ENCODE measurements at regions not wholly inside any gene's neighbourhood (a gene's known extent, or its start where the extent isn't known, plus 50 kb on each side); places are given as distances from the start of the nearest gene placed in this dataset.

DNA sequence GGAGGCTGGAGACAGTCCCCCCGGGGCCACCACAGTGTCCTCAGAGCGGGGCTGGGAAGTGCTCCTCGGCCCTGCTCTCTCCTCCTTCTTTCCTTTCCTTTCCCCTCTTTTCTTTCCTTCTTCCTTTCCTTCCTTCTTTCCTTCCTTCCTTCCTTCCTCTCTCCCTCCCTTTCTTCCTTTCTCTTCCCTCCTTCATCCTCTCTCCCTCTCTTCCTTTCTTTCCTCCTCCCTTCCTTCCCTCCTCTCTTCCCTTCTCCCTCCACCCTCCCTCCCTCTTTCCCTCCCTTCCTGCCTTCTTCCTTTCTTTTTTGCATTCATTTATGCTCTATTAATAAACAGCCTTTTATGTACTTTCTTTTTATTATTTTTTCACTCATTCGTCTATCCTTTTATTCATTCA is 127.1 kb upstream of the TCERG1L start (continued):
- TF ChIP-seq NR2C2 (IDR thresholded peaks at IDR 0.05; ENCODE audit: borderline replicate concordance, control insufficient read depth, insufficient read length, low read depth): no peak
- TF ChIP-seq, protein P1, sequence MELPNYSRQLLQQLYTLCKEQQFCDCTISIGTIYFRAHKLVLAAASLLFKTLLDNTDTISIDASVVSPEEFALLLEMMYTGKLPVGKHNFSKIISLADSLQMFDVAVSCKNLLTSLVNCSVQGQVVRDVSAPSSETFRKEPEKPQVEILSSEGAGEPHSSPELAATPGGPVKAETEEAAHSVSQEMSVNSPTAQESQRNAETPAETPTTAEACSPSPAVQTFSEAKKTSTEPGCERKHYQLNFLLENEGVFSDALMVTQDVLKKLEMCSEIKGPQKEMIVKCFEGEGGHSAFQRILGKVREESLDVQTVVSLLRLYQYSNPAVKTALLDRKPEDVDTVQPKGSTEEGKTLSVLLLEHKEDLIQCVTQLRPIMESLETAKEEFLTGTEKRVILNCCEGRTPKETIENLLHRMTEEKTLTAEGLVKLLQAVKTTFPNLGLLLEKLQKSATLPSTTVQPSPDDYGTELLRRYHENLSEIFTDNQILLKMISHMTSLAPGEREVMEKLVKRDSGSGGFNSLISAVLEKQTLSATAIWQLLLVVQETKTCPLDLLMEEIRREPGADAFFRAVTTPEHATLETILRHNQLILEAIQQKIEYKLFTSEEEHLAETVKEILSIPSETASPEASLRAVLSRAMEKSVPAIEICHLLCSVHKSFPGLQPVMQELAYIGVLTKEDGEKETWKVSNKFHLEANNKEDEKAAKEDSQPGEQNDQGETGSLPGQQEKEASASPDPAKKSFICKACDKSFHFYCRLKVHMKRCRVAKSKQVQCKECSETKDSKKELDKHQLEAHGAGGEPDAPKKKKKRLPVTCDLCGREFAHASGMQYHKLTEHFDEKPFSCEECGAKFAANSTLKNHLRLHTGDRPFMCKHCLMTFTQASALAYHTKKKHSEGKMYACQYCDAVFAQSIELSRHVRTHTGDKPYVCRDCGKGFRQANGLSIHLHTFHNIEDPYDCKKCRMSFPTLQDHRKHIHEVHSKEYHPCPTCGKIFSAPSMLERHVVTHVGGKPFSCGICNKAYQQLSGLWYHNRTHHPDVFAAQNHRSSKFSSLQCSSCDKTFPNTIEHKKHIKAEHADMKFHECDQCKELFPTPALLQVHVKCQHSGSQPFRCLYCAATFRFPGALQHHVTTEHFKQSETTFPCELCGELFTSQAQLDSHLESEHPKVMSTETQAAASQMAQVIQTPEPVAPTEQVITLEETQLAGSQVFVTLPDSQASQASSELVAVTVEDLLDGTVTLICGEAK (IDR thresholded peaks at IDR 0.05; ENCODE audit: borderline replicate concordance): no peak
- TF ChIP-seq NR2C1 (IDR thresholded peaks at IDR 0.05): no peak

DNA sequence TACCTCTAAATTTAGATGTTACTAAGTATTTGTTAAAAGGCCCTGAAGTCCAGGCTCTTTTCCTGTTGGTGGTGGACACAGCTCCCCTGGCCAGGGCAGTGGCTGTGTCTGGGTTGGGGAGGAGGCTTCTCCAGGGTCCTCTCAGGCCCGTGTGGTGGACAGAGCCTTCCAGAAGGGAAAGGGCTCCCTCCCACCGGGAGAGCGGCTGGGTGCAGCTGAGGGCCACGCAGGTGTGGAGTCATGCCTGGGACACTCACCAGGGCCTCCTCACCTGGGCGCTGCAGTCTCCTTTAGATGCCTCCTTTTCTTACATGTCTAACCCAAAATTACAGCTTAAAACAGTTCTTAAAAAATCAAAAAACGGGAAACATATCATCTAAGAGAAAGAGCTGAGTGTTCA is 128.2 kb upstream of the TCERG1L start:
- no peaks in the 10 kb centered on the region for H3K4me1 ChIP-seq (ENCODE audit: control insufficient read depth, insufficient read depth, low read length)
- 0% methylated on average over 6 of the region's 6 CpGs for WGBS (ENCODE audit: insufficient coverage, insufficient replicate concordance, low lambda C conversion rate, missing lambda C conversion rate)
- no peak overlapping the region for H3K9ac ChIP-seq (ENCODE audit: control insufficient read depth, insufficient read depth, low read length)
- ChIA-PET CTCF (no interaction called here), POLR2A (no interaction called here), SMC1A (ENCODE audit: uncharacterized antibody, unreplicated experiment) (interaction anchor here (1.1 kb wide), 1 partner anchor 10 kb away, joined by 3 read pairs; no protein-coding TSS in a partner anchor), RAD21 (ENCODE audit: unreplicated experiment) (no interaction called here)
- H4K20me1 ChIP-seq (ENCODE audit: control insufficient read depth, insufficient read depth): no peaks in the 10 kb centered on the region
- no peaks in the 10 kb centered on the region for H3K27me3 ChIP-seq (replicated peaks in 1 of 2; ENCODE audit: control insufficient read depth in 2 of 2, insufficient read depth in 2 of 2, low read length in 1 of 2)
- no peak overlapping the region for H3K27ac ChIP-seq (ENCODE audit: control insufficient read depth, insufficient read depth)
- in situ Hi-C loops (cut with MboI): no loop called here
- intact Hi-C loops (cut with micrococcal nuclease; ENCODE audit: unreplicated experiment): no loop called here
- TF ChIP-seq RAD51 (IDR thresholded peaks at IDR 0.05) (no peak), NFYA (IDR thresholded peaks at IDR 0.05; ENCODE audit: borderline replicate concordance, low read depth, low read length) (no peak), TAF1 (IDR thresholded peaks at IDR 0.05; ENCODE audit: borderline replicate concordance, low read depth, low read length) (no peak), SMAD1 (IDR thresholded peaks at IDR 0.05; ENCODE audit: low read depth, partially characterized antibody) (no peak), NFXL1 (IDR thresholded peaks at IDR 0.05; ENCODE audit: borderline replicate concordance) (no peak)
- TF ChIP-seq, protein P2, sequence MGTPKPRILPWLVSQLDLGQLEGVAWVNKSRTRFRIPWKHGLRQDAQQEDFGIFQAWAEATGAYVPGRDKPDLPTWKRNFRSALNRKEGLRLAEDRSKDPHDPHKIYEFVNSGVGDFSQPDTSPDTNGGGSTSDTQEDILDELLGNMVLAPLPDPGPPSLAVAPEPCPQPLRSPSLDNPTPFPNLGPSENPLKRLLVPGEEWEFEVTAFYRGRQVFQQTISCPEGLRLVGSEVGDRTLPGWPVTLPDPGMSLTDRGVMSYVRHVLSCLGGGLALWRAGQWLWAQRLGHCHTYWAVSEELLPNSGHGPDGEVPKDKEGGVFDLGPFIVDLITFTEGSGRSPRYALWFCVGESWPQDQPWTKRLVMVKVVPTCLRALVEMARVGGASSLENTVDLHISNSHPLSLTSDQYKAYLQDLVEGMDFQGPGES (IDR thresholded peaks at IDR 0.05): no peak
- TF ChIP-seq, protein P3, sequence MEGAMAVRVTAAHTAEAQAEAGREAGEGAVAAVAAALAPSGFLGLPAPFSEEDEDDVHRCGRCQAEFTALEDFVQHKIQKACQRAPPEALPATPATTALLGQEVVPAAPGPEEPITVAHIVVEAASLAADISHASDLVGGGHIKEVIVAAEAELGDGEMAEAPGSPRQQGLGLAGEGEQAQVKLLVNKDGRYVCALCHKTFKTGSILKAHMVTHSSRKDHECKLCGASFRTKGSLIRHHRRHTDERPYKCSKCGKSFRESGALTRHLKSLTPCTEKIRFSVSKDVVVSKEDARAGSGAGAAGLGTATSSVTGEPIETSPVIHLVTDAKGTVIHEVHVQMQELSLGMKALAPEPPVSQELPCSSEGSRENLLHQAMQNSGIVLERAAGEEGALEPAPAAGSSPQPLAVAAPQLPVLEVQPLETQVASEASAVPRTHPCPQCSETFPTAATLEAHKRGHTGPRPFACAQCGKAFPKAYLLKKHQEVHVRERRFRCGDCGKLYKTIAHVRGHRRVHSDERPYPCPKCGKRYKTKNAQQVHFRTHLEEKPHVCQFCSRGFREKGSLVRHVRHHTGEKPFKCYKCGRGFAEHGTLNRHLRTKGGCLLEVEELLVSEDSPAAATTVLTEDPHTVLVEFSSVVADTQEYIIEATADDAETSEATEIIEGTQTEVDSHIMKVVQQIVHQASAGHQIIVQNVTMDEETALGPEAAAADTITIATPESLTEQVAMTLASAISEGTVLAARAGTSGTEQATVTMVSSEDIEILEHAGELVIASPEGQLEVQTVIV (IDR thresholded peaks at IDR 0.05; ENCODE audit: borderline replicate concordance, partially characterized antibody): no peak
- BruUV-seq (replicated peaks): no TSS peak
- H3K4me2 ChIP-seq (ENCODE audit: control insufficient read depth, insufficient read depth): no peak overlapping the region
- no peak overlapping the region for H3K4me3 ChIP-seq
- ATAC-seq: no peak
- no peaks in the 10 kb centered on the region for H3K79me2 ChIP-seq (ENCODE audit: control insufficient read depth, insufficient read depth, low read length)
- DNase-seq (ENCODE audit: low read depth, low spot score): no peak
- no peak for FAIRE-seq
- no peaks in the 10 kb centered on the region for H3K36me3 ChIP-seq (ENCODE audit: control insufficient read depth in 2 of 2, insufficient read depth in 2 of 2, low read length in 1 of 2)
- no peak overlapping the region for H2AFZ ChIP-seq (ENCODE audit: control insufficient read depth, low read depth, low read length)
- no peaks in the 10 kb centered on the region for H3K9me3 ChIP-seq (replicated peaks; ENCODE audit: control insufficient read depth, insufficient read depth, low read length)
